Smooth muscle cell (in vitro differentiated cells): ENCODE measurements at regions not wholly inside any gene's neighbourhood (a gene's known extent, or its start where the extent isn't known, plus 50 kb on each side); places are given as distances from the start of the nearest gene placed in this dataset.

ENCODE experiments used
- DNase-seq: peaks from one replicate; lab custom pipeline; 2025; ENCODE audit not compliant: unreplicated experiment; lab: John Stamatoyannopoulos, UW
- H2AFZ ChIP-seq: fragments of 200-600 bp; sonication (generic); 2 replicates; pipeline ENCODE4 v1.6.0; 2016; ENCODE audit warnings: antibody characterized with exemption, low read depth, mild to moderate bottlenecking
- H3F3A ChIP-seq: fragments of 200-600 bp; sonication (generic); 2 replicates; pipeline ENCODE4 v1.6.0; 2017; ENCODE audit warnings: antibody characterized with exemption, low read depth
- H3K27ac ChIP-seq: fragments of 200-600 bp; sonication (generic); 2 replicates; pipeline ENCODE4 v1.5.1; 2016; ENCODE audit warnings: low read depth, mild to moderate bottlenecking
- H3K27me3 ChIP-seq: fragments of 200-600 bp; sonication (generic); 2 replicates; pipeline ENCODE4 v1.6.1; 2016; ENCODE audit warnings: low read depth, mild to moderate bottlenecking
- H3K36me3 ChIP-seq: fragments of 200-600 bp; sonication (generic); 2 replicates; pipeline ENCODE4 v1.5.1; 2016; ENCODE audit warnings: low read depth
- H3K4me1 ChIP-seq: fragments of 200-600 bp; sonication (generic); 2 replicates; pipeline ENCODE4 v1.5.1; 2016; ENCODE audit warnings: low read depth
- H3K4me2 ChIP-seq: fragments of 200-600 bp; sonication (generic); 2 replicates; pipeline ENCODE4 v1.6.0; 2016; ENCODE audit warnings: mild to moderate bottlenecking
- H3K4me3 ChIP-seq: fragments of 200-600 bp; sonication (generic); 2 replicates; pipeline ENCODE4 v1.5.1; 2016; ENCODE audit warnings: mild to moderate bottlenecking
- H3K79me2 ChIP-seq: fragments of 200-600 bp; sonication (generic); 2 replicates; pipeline ENCODE4 v1.6.0; 2016; ENCODE audit warnings: low read depth, mild to moderate bottlenecking
- H3K9ac ChIP-seq: fragments of 200-600 bp; sonication (generic); 2 replicates; pipeline ENCODE4 v1.6.0; 2016; ENCODE audit warnings: low read depth
- H3K9me3 ChIP-seq: fragments of 200-600 bp; sonication (generic); replicated peaks from 2 replicates; pipeline ENCODE4 v1.5.1; 2016; ENCODE audit warnings: low read depth
- H4K20me1 ChIP-seq: fragments of 200-600 bp; sonication (generic); 2 replicates; pipeline ENCODE4 v1.6.0; 2016; ENCODE audit warnings: low read depth
- WGBS: methylation state at CpG from one replicate; pipeline ENCODE4 v1.1.7; 2016; ENCODE audit warnings: low lambda C conversion rate; 5-methylcytosine and 5-hydroxymethylcytosine counted together
- TF ChIP-seq, protein P1 (sequence below): fragments of 200-600 bp; sonication (generic); IDR thresholded peaks from 2 replicates; pipeline ENCODE4 v1.5.1; 2017; ENCODE audit warnings: borderline replicate concordance, mild to moderate bottlenecking, antibody characterized with exemption; ENCODE audit not compliant: insufficient read depth, poor library complexity, severe bottlenecking

DNA sequence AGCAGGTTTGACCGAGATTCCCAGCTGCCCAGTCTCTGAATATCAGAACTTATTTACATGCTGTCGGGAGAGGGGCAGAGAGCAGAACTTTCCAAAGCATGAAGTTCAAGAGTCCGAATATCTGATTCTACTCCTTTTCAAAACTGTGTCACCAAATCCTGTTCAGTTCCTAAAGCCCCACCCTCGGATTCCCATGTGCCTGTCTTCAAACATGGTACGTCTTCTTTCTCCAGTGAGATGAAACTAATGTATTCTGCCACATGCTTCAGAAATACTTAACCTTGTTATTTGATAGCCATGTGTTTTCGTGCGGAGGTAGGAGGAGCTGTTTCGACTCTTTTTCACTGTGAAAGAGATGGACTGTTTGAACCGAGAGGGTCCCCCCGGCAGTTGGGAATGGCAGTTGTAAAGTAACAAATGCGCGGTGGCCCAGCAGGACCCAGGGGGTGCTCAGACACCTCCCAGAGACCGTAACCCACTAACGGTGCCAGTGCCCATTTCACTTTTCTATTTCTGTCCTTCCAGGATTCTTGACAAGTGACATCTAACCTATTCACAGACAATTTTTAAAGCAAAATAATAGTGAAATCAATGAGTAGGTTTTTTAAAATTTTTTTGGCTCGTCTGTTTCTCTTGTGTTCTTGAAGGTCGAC lies 67.2 kb downstream of the ZBTB18 start:
- Histone ChIP-seq H4K20me1 (no peaks in the 10 kb centered on the region), H3K27me3 (peaks cover 5% of the 10 kb centered on the region), H3K36me3 (no peaks in the 10 kb centered on the region), H3K27ac (no peak overlapping the region), H3K4me1 (no peaks in the 10 kb centered on the region), H3K79me2 (no peaks in the 10 kb centered on the region), H2AFZ (no peak overlapping the region), H3K4me2 (no peak overlapping the region), H3K4me3 (no peak overlapping the region), H3K9ac (no peak overlapping the region), H3F3A (no peaks in the 10 kb centered on the region), H3K9me3 (no peaks in the 10 kb centered on the region)
- no peak for DNase-seq
- TF ChIP-seq, protein P1, sequence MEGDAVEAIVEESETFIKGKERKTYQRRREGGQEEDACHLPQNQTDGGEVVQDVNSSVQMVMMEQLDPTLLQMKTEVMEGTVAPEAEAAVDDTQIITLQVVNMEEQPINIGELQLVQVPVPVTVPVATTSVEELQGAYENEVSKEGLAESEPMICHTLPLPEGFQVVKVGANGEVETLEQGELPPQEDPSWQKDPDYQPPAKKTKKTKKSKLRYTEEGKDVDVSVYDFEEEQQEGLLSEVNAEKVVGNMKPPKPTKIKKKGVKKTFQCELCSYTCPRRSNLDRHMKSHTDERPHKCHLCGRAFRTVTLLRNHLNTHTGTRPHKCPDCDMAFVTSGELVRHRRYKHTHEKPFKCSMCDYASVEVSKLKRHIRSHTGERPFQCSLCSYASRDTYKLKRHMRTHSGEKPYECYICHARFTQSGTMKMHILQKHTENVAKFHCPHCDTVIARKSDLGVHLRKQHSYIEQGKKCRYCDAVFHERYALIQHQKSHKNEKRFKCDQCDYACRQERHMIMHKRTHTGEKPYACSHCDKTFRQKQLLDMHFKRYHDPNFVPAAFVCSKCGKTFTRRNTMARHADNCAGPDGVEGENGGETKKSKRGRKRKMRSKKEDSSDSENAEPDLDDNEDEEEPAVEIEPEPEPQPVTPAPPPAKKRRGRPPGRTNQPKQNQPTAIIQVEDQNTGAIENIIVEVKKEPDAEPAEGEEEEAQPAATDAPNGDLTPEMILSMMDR, result no peak
- WGBS, result 86% methylated on average over 16 of the region's 16 CpGs

DNA sequence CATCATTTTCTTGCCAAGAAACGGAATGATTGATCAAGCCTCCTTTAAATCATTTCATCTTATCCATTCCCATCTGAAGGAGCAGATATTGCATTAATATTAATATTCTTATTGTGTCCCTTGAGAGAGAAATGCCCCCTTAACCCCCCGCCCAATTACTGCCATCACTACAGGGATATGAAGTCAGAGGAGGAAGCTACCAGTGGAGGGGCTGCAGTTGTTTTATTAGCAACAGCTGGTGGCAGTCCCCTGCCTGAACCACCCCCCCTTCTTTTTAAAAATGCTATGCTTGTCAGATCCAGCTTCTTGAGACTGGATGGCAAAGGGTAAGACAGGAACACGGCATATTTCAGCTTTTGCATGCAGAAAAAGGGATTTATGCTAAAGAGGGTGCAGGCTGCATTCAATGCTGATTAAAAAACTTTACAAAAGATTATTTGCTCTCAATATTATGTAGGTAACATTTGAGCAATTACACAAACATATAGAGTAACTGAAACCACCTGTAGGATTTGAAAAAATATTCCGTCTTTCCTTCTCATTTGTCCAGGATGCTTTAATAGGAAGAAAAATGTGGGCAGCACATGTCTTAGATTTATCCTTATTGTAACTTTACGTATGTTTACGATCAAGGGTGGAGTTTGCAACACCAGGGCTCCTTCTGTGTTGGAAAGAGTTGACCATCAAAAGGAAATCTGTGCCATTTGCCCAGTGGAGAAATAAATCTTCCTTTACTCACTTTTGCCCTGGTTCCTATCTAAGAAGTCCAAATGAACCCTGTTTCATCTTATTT lies 77.7 kb downstream of the ZBTB18 start:
- DNase-seq, result no peak
- peaks cover 5% of the 10 kb centered on the region for H3K27me3 ChIP-seq
- 83% methylated on average over 6 of the region's 6 CpGs for WGBS
- TF ChIP-seq, protein P1, result no peak
- H4K20me1 ChIP-seq, result no peaks in the 10 kb centered on the region
- no peaks in the 10 kb centered on the region for H3F3A ChIP-seq
- H3K9me3 ChIP-seq, result no peaks in the 10 kb centered on the region
- no peak overlapping the region for H3K27ac ChIP-seq
- H2AFZ ChIP-seq, result no peak overlapping the region
- no peaks in the 10 kb centered on the region for H3K4me1 ChIP-seq
- H3K4me2 ChIP-seq, result no peak overlapping the region
- H3K4me3 ChIP-seq, result no peak overlapping the region
- no peaks in the 10 kb centered on the region for H3K36me3 ChIP-seq
- no peaks in the 10 kb centered on the region for H3K79me2 ChIP-seq
- H3K9ac ChIP-seq, result no peak overlapping the region

DNA sequence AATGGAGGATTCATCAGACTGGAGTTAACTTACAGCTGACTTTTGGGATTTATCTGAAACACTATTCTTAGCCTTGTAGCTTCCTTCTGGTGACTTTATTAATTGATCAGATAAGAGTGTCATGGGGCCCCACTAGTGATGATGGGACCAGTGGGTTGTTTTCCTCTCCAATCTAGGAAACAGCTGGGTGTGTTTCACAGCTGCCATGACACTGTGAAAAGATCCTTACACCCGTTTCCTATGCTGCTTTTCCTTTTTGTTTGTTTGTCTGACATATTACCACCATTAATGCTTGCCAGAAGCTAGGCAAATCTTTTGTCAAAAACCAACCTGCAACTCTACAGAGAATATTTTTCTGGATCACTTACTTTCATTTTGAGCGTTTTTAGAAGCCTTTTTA lies 86.2 kb downstream of the ZBTB18 start:
- no peaks in the 10 kb centered on the region for H4K20me1 ChIP-seq
- no peak overlapping the region for H3K9ac ChIP-seq
- DNase-seq, result no peak
- no peak overlapping the region for H3K27ac ChIP-seq
- no peaks in the 10 kb centered on the region for H3K79me2 ChIP-seq
- TF ChIP-seq, protein P1, result no peak
- no peaks in the 10 kb centered on the region for H3F3A ChIP-seq
- H3K4me1 ChIP-seq, result no peaks in the 10 kb centered on the region
- no peaks in the 10 kb centered on the region for H3K9me3 ChIP-seq
- 95% methylated on average over 2 of the region's 2 CpGs for WGBS
- H3K4me3 ChIP-seq, result no peak overlapping the region
- H2AFZ ChIP-seq, result peak overlapping the region; percentile 26
- peak overlapping the region; percentile 54 for H3K4me2 ChIP-seq
- no peaks in the 10 kb centered on the region for H3K36me3 ChIP-seq
- H3K27me3 ChIP-seq, result no peaks in the 10 kb centered on the region
